ENCODE measurements at regions not wholly inside any gene's neighbourhood (a gene's known extent, or its start where the extent isn't known, plus 50 kb on each side); places are given as distances from the start of the nearest gene placed in this dataset.

GRCh38 chr15:81569286-81570080, 195.5 kb upstream of the TMC3 start:
- DNase-seq, result no peak

DNA sequence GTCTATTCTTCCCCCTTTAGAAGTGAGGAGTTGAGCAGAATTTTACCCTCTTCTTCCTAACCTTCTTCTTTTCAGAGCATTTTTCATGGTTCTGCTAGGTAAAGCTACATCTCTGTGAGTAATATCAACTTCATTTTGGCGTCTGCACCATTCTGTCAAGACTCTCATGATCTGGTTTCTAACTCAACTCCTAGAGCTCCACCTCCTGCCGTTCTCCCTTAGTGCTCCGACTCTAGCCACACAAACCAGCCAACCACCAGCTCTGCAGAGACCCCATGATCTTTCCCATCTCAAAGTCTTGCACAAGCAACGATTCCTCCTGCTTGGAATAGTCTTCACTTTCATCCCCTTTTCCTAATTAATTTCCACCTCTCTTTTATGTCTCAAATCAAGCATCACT, 193.9 kb upstream of the TMC3 start:
- DNase-seq, result no peak

- DNase-seq, result no peak
Observed at GRCh38 chr15:81562986-81563385, 189.0 kb upstream of the TMC3 start.

DNA sequence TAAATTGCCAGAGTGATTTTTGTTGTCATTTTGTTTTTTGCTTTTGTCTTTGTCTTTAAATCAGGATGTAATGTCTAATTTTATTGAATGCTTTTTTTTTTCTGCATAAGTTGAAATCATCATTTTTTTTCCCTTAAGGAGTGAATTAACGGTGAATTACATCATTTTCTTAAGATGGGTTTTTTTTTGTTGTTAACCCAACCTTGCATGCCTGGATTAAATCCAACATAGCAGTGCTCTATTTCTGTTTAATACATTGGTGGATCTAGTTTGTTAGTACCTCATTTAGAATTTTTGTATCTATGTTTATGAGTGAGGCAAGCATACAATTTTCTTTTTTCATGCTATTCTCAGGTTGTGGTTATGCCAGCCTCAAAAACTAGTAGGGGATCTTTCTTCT, 186.4 kb upstream of the TMC3 start:
- DNase-seq, result no peak

- no peak for DNase-seq
Observed at GRCh38 chr15:81558056-81558455, 184.0 kb upstream of the TMC3 start.

DNA sequence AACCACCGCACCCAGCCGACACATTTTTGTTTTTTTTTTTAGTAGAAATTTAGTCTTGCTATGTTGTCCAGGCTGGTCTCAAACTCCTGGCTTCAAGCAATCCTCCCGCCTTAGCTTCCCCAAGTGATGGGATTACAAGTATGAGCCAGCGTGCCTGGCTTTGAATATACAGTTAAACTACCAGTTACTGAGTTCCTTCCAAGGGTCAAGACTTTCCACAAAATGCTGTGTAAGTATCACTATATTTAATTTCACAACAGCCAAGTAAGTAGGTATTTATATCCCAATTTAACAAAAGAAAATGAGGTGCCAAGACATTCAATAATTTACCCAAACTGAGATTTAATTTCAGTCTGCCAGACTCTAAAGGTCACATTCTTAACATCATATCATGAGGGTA, 181.3 kb upstream of the TMC3 start:
- DNase-seq, result no peak

DNA sequence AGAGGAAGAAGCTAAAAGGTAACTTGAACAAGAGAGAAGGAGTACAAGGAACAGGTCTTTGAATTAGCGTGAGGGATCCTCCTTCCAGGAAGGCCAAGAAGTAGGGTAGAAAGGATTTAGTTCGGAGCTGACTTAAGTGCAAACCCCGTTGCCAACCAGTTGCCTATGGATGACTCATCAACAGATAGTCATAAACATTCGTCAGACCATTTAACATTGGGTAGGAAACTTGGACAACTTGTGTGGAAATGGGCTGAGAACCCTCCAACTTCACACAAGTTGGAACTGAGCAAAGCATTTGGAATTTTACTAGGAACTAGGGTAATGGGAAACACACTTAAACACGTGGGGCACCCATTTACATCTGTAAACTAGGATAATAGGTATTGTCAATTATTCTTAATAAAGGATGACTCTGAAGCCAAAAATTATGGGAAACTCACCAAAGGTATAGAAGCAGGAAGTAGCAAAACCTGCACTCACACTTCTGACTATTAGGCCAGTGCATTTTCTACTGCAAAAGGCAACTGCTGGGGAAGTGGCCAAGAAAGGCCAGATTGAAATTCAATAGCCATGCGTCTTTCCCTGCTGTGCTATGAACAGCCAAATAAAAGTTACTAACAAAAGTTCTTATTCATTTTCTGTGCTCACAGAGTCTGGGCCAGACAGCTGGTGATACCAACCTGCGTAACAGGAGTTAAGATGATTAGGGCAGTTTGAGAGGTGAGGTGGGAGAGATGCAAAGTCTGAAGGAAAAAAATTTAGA, 174.5 kb upstream of the TMC3 start:
- no peak for DNase-seq

DNA sequence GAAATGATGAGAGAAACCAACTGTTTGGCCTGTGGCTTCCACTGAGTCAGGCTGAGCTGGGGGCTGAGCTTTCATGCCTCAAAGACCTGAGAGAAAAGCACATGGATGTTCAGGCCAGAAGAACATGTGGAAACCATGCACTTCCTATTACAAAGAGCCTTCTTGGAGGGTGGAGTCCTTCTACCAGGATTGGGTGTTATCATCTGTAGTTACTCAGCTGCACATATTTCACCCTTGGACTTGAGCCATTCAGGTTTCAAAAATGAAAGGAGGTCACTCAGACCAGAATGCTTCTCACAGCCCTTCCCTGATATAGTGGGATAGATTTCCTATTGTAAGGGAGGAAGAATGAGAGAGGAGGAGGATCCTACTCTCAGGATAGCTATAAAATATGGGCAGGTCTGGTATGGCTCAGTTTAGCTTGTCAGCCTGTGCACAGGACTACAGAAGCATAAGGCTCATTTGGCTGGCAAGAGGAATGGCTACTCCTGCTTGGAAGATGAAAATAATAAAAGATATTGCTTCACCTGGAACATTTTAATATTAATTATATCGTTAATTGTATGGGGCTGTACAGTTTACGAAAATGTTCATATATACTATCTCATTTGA, 173.6 kb upstream of the TMC3 start:
- no peak for DNase-seq

DNA sequence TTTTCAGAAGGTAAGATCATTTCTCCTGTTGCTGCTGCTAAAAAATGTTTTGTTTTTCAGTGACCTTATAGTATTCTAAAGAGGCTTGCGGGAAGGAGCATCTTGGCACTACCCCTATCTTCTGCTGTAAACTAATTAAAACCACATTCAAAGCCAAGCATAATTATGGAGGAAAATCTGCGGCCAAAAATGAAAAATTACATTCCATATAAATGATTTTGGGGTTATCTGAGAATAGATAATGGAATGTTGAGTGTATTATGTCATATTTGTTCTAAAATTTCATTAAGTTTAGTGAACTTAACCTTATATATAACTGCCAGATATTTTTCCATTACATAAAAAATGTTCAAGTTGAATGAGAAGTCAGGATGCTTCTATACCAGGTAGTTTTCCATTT, 170.4 kb upstream of the TMC3 start:
- DNase-seq, result no peak

DNA sequence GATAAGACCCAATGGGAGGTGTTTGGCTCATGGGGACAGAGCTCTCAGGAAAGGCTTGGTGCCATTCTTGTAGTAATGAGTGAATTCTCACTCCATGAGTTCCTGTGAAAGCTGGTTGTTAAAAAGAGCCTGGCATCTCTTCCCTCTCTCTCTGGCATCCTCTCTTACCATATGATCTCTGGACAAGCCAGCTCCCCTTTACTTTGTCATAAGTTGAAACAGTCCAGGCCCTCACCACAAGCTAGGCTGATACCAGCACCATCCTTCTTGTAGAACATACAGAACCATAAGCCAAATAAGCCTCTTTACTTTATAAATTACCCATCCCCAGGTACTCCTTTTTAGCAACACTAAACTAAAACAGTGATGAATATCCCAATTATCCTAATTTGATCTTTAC, 166.9 kb upstream of the TMC3 start:
- no peak for DNase-seq

GRCh38 chr15:81536356-81536755, 162.3 kb upstream of the TMC3 start:
- DNase-seq, result no peak

GRCh38 chr15:81534124-81534523, 160.1 kb upstream of the TMC3 start:
- DNase-seq, result no peak

DNA sequence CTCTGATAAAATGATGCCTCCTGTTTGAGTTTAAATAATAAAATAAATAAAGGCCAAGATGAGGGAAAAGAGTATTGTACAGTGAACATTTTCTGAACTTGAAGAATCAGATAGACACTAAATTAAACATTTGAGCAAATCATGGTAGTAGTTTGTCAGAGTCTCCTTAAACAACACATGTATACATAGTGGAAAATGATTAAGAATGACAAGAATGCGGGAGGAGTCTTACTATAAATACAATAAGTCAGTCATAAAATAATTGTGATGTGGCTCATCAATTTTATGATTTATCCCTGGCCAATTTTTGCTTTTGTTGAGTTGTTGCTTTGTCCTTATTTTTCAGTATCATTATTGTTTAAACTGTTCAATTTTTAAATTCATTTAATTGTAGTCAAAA, 158.0 kb upstream of the TMC3 start:
- DNase-seq, result no peak

DNA sequence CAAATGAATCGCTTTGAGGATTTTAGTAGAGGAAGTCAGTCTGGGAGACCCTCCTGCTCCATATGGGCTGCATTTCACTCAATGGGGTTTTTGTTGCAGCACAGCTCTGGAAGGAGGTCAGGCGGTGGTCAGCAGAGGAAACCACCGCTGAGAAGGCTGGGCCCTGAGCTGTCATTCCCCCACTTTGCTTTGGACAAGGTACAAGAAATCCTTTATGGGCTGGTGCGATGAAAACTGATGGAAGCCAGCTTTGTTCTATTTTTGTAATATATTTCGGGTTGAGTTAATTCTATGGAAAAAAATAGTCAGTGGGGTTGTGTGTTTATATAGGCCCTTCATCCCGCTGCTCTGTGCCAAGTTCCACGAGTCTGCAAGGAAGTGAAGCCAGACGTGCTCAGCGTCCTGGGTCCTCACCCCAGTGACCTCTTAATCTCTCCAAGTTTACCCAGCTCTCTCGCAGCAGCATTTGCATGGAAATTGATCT, 157.1 kb upstream of the TMC3 start:
- no peak for DNase-seq

DNA sequence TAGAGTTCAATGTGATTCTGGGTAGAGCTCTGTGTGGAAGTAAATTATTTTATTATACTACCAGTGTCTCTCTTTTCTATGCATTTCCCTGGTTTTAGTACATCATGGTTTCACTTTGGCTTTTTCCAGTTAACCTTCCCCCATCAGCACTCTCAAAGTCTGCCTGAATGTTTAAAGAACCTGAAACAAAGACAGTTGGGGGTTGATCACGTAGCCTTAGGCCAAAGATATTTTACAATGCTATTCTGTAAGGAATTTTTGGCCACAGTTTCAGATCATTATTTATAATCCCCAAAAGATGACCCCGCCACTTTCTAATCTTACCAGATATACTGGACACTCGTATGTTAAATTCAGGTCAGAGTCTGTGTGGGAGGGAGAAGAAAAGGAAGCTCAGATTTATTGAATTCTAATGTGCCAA, 156.3 kb upstream of the TMC3 start:
- DNase-seq, result no peak

- no peak for DNase-seq
Observed at GRCh38 chr15:81529481-81529880, 155.5 kb upstream of the TMC3 start.

DNA sequence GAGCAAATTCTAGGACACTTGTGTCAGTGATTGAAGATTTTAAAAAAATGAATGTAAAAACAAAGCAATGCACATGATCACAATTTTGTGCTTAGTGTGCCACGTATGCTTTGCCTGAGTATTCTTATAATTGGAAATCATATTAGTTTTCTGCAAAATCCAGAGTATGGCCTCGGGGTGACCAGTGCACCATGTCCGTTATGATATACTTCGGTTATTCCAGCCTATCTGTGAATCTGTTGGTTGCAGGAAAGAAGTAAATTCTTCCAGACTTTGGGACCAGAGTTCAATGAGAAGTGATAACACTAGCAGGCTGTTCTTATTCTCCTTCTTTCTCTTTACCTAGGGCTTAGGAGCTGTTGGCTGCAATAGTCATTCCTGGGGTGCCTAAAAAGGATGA, 152.0 kb upstream of the TMC3 start:
- no peak for DNase-seq

DNA sequence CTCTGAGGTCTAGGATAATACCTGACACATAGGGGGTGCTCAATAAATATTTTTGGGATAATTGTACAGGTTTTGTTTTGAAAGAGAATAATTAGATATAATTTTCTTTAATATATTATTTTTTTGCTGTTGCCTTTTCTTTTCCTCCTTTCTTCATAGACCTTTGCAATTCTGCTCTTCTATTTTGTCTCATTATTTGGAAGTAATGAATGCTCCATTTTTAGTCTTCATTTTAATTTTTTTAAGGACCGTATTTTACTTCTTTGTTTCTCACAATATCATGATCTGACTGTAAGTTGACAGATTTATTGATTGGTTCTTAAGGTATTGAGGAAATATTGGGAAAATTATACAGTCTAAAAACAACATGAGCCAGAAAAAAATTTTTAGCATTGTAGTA, 150.5 kb upstream of the TMC3 start:
- no peak for DNase-seq

- no peak for DNase-seq
Observed at GRCh38 chr15:81523867-81524266, 149.9 kb upstream of the TMC3 start.

DNA sequence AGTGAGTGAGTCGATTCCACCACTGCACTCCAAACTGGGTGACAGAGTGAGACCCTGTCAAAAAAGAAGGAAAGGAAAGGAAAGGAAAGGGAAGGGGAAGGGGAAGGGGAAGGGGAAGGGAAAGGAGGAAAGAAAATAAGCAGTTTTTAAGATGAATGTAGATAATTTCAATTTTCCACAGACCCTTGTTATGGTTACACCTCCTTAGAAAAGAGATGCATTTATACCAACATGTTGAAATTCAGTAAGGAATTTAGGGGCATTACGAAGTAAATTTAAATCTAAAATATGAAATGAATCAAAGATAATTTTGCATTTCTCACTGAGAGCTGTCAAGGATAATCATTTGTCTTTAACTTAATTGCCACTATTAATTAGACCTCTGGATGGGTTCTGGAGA, 146.5 kb upstream of the TMC3 start:
- DNase-seq, result no peak

GRCh38 chr15:81516461-81516860, 142.4 kb upstream of the TMC3 start:
- DNase-seq, result no peak

GRCh38 chr15:81516012-81516411, 142.0 kb upstream of the TMC3 start:
- no peak for DNase-seq

DNA sequence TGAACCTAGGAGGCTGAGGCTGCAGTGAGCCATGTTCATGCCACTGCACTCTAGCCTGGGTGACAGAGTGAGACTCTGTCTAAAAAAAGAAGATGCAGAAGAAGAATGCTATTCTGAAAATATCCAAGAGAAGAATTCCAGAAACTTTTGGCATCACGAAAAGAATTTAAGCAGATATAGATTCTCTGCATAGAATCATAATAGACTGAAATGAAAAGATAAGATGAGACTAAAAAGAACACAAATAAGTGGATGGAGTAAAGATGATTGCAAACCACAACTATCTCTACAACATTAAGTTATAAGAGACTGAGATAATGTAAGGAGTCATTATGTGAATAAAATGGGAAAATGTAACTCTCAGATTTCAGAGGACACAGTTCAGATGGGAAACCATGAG, 140.7 kb upstream of the TMC3 start:
- no peak for DNase-seq

- DNase-seq, result no peak
Observed at GRCh38 chr15:81511138-81511537, 137.1 kb upstream of the TMC3 start.

Measured in inflammatory macrophage treated with lipopolysaccharide for 4 hours (primary cell).